H1 (cell line): ENCODE measurements at regions not wholly inside any gene's neighbourhood (a gene's known extent, or its start where the extent isn't known, plus 50 kb on each side); places are given as distances from the start of the nearest gene placed in this dataset.

Experiments used
- CTCF ChIA-PET: fragments of 300-600 bp; sonication (Branson Sonifier 250); formaldehyde crosslinking; loops from one replicate; lab custom pipeline; 2021; ENCODE audit not compliant: partially characterized antibody; lab: Charles Lee
- POLR2A ChIA-PET: fragments of 300-600 bp; sonication (Branson Sonifier 250); formaldehyde crosslinking; loops from one replicate; lab custom pipeline; 2021; ENCODE audit warnings: inconsistent platforms; ENCODE audit not compliant: partially characterized antibody; lab: Charles Lee
- DNase-seq, 2 experiments: peaks; one replicate each; pipeline versions ENCODE4 v3.0.0 to v3.0.0-alpha.2; 2010 to 2022; ENCODE audit warnings: low spot score in 2 of 2, low read depth in 1 of 2, mixed read lengths in 1 of 2
- FAIRE-seq: peaks from 2 replicates; lab custom pipeline; 2011; peaks lifted over from hg19 to GRCh38; lab: Jason Lieb, UNC
- H2AFZ ChIP-seq: 2 replicates; pipeline ENCODE4 v1.8.1; 2012; ENCODE audit warnings: low read length, inconsistent platforms
- H2AK5ac ChIP-seq: 2 replicates; pipeline ENCODE4 v1.6.1; 2013; ENCODE audit warnings: low read depth, low read length
- H2BK120ac ChIP-seq: replicated peaks from 2 replicates; pipeline ENCODE3; 2013; ENCODE audit warnings: low read depth, low read length, inconsistent platforms
- H2BK12ac ChIP-seq: 2 replicates; pipeline ENCODE4 v1.6.1; 2013; ENCODE audit warnings: low read depth, low read length
- H2BK15ac ChIP-seq: 2 replicates; pipeline ENCODE4 v1.6.1; 2013; ENCODE audit warnings: low read length
- H2BK20ac ChIP-seq: 2 replicates; pipeline ENCODE4 v1.6.1; 2013; ENCODE audit warnings: low read length
- H2BK5ac ChIP-seq: 2 replicates; pipeline ENCODE4 v1.6.1; 2013; ENCODE audit warnings: low read depth, low read length
- H3K14ac ChIP-seq: 2 replicates; pipeline ENCODE4 v1.6.1; 2013; ENCODE audit warnings: inconsistent platforms; ENCODE audit not compliant: insufficient read length
- H3K18ac ChIP-seq: 2 replicates; pipeline ENCODE4 v1.6.1; 2013; ENCODE audit warnings: low read length; ENCODE audit errors: extremely low read depth
- H3K23ac ChIP-seq: 2 replicates; pipeline ENCODE4 v1.6.1; 2013; ENCODE audit warnings: inconsistent platforms; ENCODE audit not compliant: insufficient read length
- H3K23me2 ChIP-seq: 2 replicates; pipeline ENCODE4 v1.6.1; 2013; ENCODE audit warnings: low read depth, low read length
- H3K27ac ChIP-seq: 2 replicates; pipeline ENCODE4 v1.6.1; 2011; ENCODE audit warnings: low read depth, low read length, inconsistent platforms
- H3K27me3 ChIP-seq, 4 experiments: replicated peaks in 1 of 4; 1 replicate in 1 of 4; 2 replicates in 3 of 4; pipeline versions ENCODE4 v1.6.1 to v1.8.1; 2011 to 2013; ENCODE audit warnings: low read length in 3 of 4, mild to moderate bottlenecking in 3 of 4, inconsistent platforms in 2 of 4, mixed read lengths in 2 of 4, moderate library complexity in 1 of 4; ENCODE audit not compliant: control insufficient read depth in 3 of 4, insufficient read depth in 3 of 4; ENCODE audit errors: extremely low read depth in 1 of 4
- H3K36me3 ChIP-seq, 4 experiments: 2 replicates each; pipeline versions ENCODE4 v1.6.1 to v1.8.1; 2011 to 2013; ENCODE audit warnings: mild to moderate bottlenecking in 4 of 4, low read length in 3 of 4, moderate library complexity in 2 of 4, control low read depth in 1 of 4, inconsistent platforms in 1 of 4; ENCODE audit not compliant: insufficient read depth in 4 of 4, control insufficient read depth in 2 of 4
- H3K4ac ChIP-seq: replicated peaks from 2 replicates; pipeline ENCODE3; 2013; ENCODE audit warnings: low read length, low read depth, mixed read lengths, inconsistent platforms; ENCODE audit not compliant: insufficient read length
- H3K4me1 ChIP-seq, 4 experiments: replicated peaks in 1 of 4; 1 replicate in 1 of 4; 2 replicates in 3 of 4; pipeline versions ENCODE4 v1.6.1 to v1.8.1; 2011 to 2013; ENCODE audit warnings: low read length in 3 of 4, inconsistent platforms in 2 of 4, mixed read lengths in 1 of 4; ENCODE audit not compliant: insufficient read depth in 4 of 4, control insufficient read depth in 3 of 4
- H3K4me2 ChIP-seq, 2 experiments: 2 replicates each; pipeline versions ENCODE4 v1.6.1 to v1.8.1; 2011 to 2013; ENCODE audit warnings: low read depth in 2 of 2, low read length in 2 of 2, control low read depth in 1 of 2, inconsistent platforms in 1 of 2, mild to moderate bottlenecking in 1 of 2; ENCODE audit not compliant: insufficient read depth in 1 of 2
- H3K4me3 ChIP-seq, 4 experiments: fragments of 200-600, 300-600 bp in 1 of 4; sonication (generic), shearing (Covaris generic), sonication (Bioruptor Twin) in 1 of 4; 2 replicates each; pipeline versions ENCODE4 v1.5.1 to v1.8.1; 2011 to 2016; ENCODE audit warnings: low read length in 4 of 4, low read depth in 3 of 4, control low read depth in 2 of 4, inconsistent platforms in 2 of 4, mild to moderate bottlenecking in 2 of 4, mixed read lengths in 1 of 4, moderate library complexity in 1 of 4; ENCODE audit not compliant: insufficient read depth in 2 of 4; ENCODE audit errors: extremely low read depth in 1 of 4
- H3K56ac ChIP-seq: replicated peaks from 2 replicates; pipeline ENCODE3; 2013; ENCODE audit warnings: low read depth, mild to moderate bottlenecking, mixed read lengths, low read length, inconsistent platforms; ENCODE audit not compliant: insufficient read length
- H3K79me1 ChIP-seq: 2 replicates; pipeline ENCODE4 v1.6.1; 2013; ENCODE audit warnings: low read depth, low read length, control low read depth
- H3K79me2 ChIP-seq, 2 experiments: 2 replicates each; pipeline versions ENCODE4 v1.6.1 to v1.8.1; 2012 to 2013; ENCODE audit warnings: low read length in 2 of 2, mild to moderate bottlenecking in 2 of 2, inconsistent platforms in 1 of 2; ENCODE audit not compliant: insufficient read depth in 2 of 2, control insufficient read depth in 1 of 2
- H3K9ac ChIP-seq, 4 experiments: replicated peaks in 1 of 4; 1 replicate in 1 of 4; 2 replicates in 3 of 4; pipeline versions ENCODE4 v1.6.1 to v1.8.1; 2011 to 2013; ENCODE audit warnings: low read depth in 3 of 4, low read length in 3 of 4, control low read depth in 2 of 4, mild to moderate bottlenecking in 2 of 4, moderate library complexity in 2 of 4, inconsistent platforms in 1 of 4; ENCODE audit errors: extremely low read depth in 1 of 4
- H3K9me3 ChIP-seq, 2 experiments: 2 replicates each; pipeline versions ENCODE4 v1.6.1 to v1.8.1; 2012 to 2013; ENCODE audit warnings: mild to moderate bottlenecking in 2 of 2, moderate library complexity in 2 of 2, control low read depth in 1 of 2, inconsistent platforms in 1 of 2, low read depth in 1 of 2, low read length in 1 of 2, mixed read lengths in 1 of 2; ENCODE audit not compliant: insufficient read depth in 2 of 2
- H4K20me1 ChIP-seq, 2 experiments: replicated peaks in 1 of 2; 2 replicates each; pipeline versions ENCODE3 to v1.8.1; 2011 to 2013; ENCODE audit warnings: inconsistent platforms in 2 of 2, low read length in 2 of 2, mild to moderate bottlenecking in 1 of 2; ENCODE audit not compliant: insufficient read depth in 2 of 2, control insufficient read depth in 1 of 2
- H4K5ac ChIP-seq: 2 replicates; pipeline ENCODE4 v1.6.1; 2013; ENCODE audit warnings: low read length, low read depth, mixed read lengths, inconsistent platforms; ENCODE audit not compliant: insufficient read length
- H4K8ac ChIP-seq: 2 replicates; pipeline ENCODE4 v1.8.0; 2013; ENCODE audit warnings: mild to moderate bottlenecking, moderate library complexity, low read length, inconsistent platforms; ENCODE audit not compliant: insufficient read depth; ENCODE audit errors: extremely low read depth
- H4K91ac ChIP-seq: replicated peaks from 2 replicates; pipeline ENCODE3; 2013; ENCODE audit warnings: low read length, mixed read lengths, inconsistent platforms; ENCODE audit not compliant: insufficient read length
- ATF2 ChIP-seq: IDR thresholded peaks from 2 replicates; pipeline ENCODE4 v1.6.1; 2012; ENCODE audit warnings: low read length, inconsistent platforms
- E2F6 ChIP-seq: IDR thresholded peaks from 2 replicates; pipeline ENCODE4 v1.6.1; 2012; ENCODE audit warnings: inconsistent platforms
- EGR1 ChIP-seq: IDR thresholded peaks from 2 replicates; pipeline ENCODE4 v1.6.1; 2011; ENCODE audit warnings: low read depth, low read length, borderline replicate concordance
- RAD21 ChIP-seq, 2 experiments: IDR thresholded peaks in 1 of 2; conservative IDR thresholded peaks in 1 of 2; 2 replicates each; pipeline ENCODE4 v1.6.1; 2011; ENCODE audit warnings: low read depth in 2 of 2, low read length in 2 of 2, improper control_type of control experiment in 1 of 2, inconsistent platforms in 1 of 2, mild to moderate bottlenecking in 1 of 2, moderate library complexity in 1 of 2
- SP2 ChIP-seq: IDR thresholded peaks from 2 replicates; pipeline ENCODE4 v1.6.1; 2012; ENCODE audit warnings: mild to moderate bottlenecking, low read length, inconsistent platforms
- TAF7 ChIP-seq: optimal IDR thresholded peaks from 2 replicates; pipeline ENCODE3; 2011; ENCODE audit warnings: low read depth, mild to moderate bottlenecking, inconsistent platforms, low read length, moderate library complexity, borderline replicate concordance
- YY1 ChIP-seq: IDR thresholded peaks from 2 replicates; pipeline ENCODE4 v1.6.1; 2011; ENCODE audit warnings: low read depth, mild to moderate bottlenecking, low read length
- WGBS, 2 experiments: shearing (Covaris generic) in 1 of 2; methylation state at CpG; one replicate each; pipeline versions ENCODE4 v1.1.6 to v1.1.7; 2013 to 2015; ENCODE audit warnings: low lambda C conversion rate in 2 of 2, mixed read lengths in 2 of 2, inconsistent platforms in 1 of 2, low coverage in 1 of 2, missing lambda C conversion rate in 1 of 2; ENCODE audit not compliant: insufficient replicate concordance in 2 of 2, insufficient coverage in 1 of 2, insufficient read length in 1 of 2; ENCODE audit errors: extremely low coverage in 1 of 2, missing lambda C conversion rate in 1 of 2; 5-methylcytosine and 5-hydroxymethylcytosine counted together

GRCh38 chr1:199282751-199283305 is 644.0 kb downstream of the PTPRC start:
- ChIA-PET POLR2A (no interaction called here), CTCF (interaction anchor here (0.7 to 1.1 kb wide), 3 partner anchors 14 to 40 kb away, joined by 3 to 4 read pairs (median 3); no protein-coding TSS in a partner anchor)
- Histone ChIP-seq H2BK20ac (no peak overlapping the region), H2BK12ac (no peak overlapping the region), H3K18ac (no peak overlapping the region), H2BK15ac (no peak overlapping the region), H4K8ac (no peak overlapping the region), H3K56ac (no peak overlapping the region), H3K14ac (no peak overlapping the region), H3K27ac (no peak overlapping the region), H2AFZ (no peak overlapping the region), H3K27me3 (no peaks in the 10 kb centered on the region), H2AK5ac (no peak overlapping the region), H3K4me3 (no peak overlapping the region), H3K4me2 (no peak overlapping the region), H3K79me2 (no peaks in the 10 kb centered on the region), H3K4me1 (no peaks in the 10 kb centered on the region), H4K5ac (no peak overlapping the region), H3K79me1 (no peaks in the 10 kb centered on the region), H3K4ac (no peak overlapping the region), H3K36me3 (no peaks in the 10 kb centered on the region), H3K9ac (no peak overlapping the region), H3K23ac (no peak overlapping the region), H2BK5ac (no peak overlapping the region), H2BK120ac (no peak overlapping the region), H4K91ac (no peak overlapping the region), H3K9me3 (no peaks in the 10 kb centered on the region), H4K20me1 (no peaks in the 10 kb centered on the region), H3K23me2 (no peaks in the 10 kb centered on the region)
- WGBS, 2 experiments, result 82% methylated on average over 3 of the region's 3 CpGs; no CpG with 5 or more reads in 1 of the 2 experiments
- no peak for FAIRE-seq
- DNase-seq, result no peak
- TF ChIP-seq SP2 (no peak), ATF2 (no peak), YY1 (no peak), E2F6 (no peak), RAD21 (IDR thresholded peaks at IDR 0.05 in 1 of 2, conservative IDR thresholded peaks at IDR 0.05 in 1 of 2; ENCODE audit: low read depth in 2 of 2, low read length in 2 of 2) (no peak), TAF7 (no peak), EGR1 (no peak)
